OCI-M2 (cell line): ENCODE measurements at regions not wholly inside any gene's neighbourhood (a gene's known extent, or its start where the extent isn't known, plus 50 kb on each side); places are given as distances from the start of the nearest gene placed in this dataset.

Experiments
- DNase-seq: peaks from one replicate; lab custom pipeline; 2025; ENCODE audit not compliant: unreplicated experiment; lab: John Stamatoyannopoulos, UW

- DNase-seq, result no peak
Observed at GRCh38 chr14:97820781-97821180, 1023.6 kb downstream of the VRK1 start.

- no peak for DNase-seq
Observed at GRCh38 chr14:97824218-97824617, 1027.0 kb downstream of the VRK1 start.

GRCh38 chr14:97827746-97828145 lies 1030.6 kb downstream of the VRK1 start:
- DNase-seq, result no peak

GRCh38 chr14:97832776-97833175 lies 1035.6 kb downstream of the VRK1 start:
- DNase-seq, result no peak

GRCh38 chr14:97838986-97839385 lies 1041.8 kb downstream of the VRK1 start:
- DNase-seq, result no peak

- no peak for DNase-seq
Observed at GRCh38 chr14:97840159-97840558, 1043.0 kb downstream of the VRK1 start.

GRCh38 chr14:97841762-97842161 lies 1044.6 kb downstream of the VRK1 start:
- no peak for DNase-seq

GRCh38 chr14:97843066-97843465 lies 1045.9 kb downstream of the VRK1 start:
- DNase-seq, result no peak

- DNase-seq, result no peak
Observed at GRCh38 chr14:97844042-97844441, 1046.9 kb downstream of the VRK1 start.

GRCh38 chr14:97846156-97846555 lies 1049.0 kb downstream of the VRK1 start:
- DNase-seq, result no peak

- no peak for DNase-seq
Observed at GRCh38 chr14:97848317-97848980, 1051.3 kb downstream of the VRK1 start.

GRCh38 chr14:97850466-97850865 lies 1053.3 kb downstream of the VRK1 start:
- no peak for DNase-seq

- no peak for DNase-seq
Observed at GRCh38 chr14:97850886-97851285, 1053.7 kb downstream of the VRK1 start.

GRCh38 chr14:97851428-97851995 lies 1054.3 kb downstream of the VRK1 start:
- DNase-seq, result no peak

- DNase-seq, result no peak
Observed at GRCh38 chr14:97854918-97855317, 1057.7 kb downstream of the VRK1 start.

- no peak for DNase-seq
Observed at GRCh38 chr14:97866195-97866594, 1069.0 kb downstream of the VRK1 start.

GRCh38 chr14:97866664-97867063 lies 1069.5 kb downstream of the VRK1 start:
- DNase-seq, result no peak

- no peak for DNase-seq
Observed at GRCh38 chr14:97873291-97873690, 1076.1 kb downstream of the VRK1 start.

GRCh38 chr14:97874394-97874793 lies 1077.2 kb downstream of the VRK1 start:
- no peak for DNase-seq

- no peak for DNase-seq
Observed at GRCh38 chr14:97878206-97878605, 1081.0 kb downstream of the VRK1 start.

- DNase-seq, result no peak
Observed at GRCh38 chr14:97878727-97879126, 1081.5 kb downstream of the VRK1 start.

GRCh38 chr14:97887690-97888089 lies 1090.5 kb downstream of the VRK1 start:
- DNase-seq, result no peak

- DNase-seq, result no peak
Observed at GRCh38 chr14:97888331-97888730, 1091.1 kb downstream of the VRK1 start.
